PC-9 (cell line): ENCODE measurements at regions not wholly inside any gene's neighbourhood (a gene's known extent, or its start where the extent isn't known, plus 50 kb on each side); places are given as distances from the start of the nearest gene placed in this dataset.

Experiments
- EZH2 ChIP-seq: fragments of 200-600 bp; sonication (generic); IDR thresholded peaks from 2 replicates; pipeline ENCODE4 v1.8.0; 2017; ENCODE audit warnings: antibody characterized with exemption, low read depth
- TF ChIP-seq, protein P1 (sequence below): fragments of 200-600 bp; sonication (generic); conservative IDR thresholded peaks from 2 replicates; pipeline ENCODE4 v1.6.1; 2017; ENCODE audit warnings: mixed run types, antibody characterized with exemption, mild to moderate bottlenecking, moderate library complexity

- TF ChIP-seq, protein P1, sequence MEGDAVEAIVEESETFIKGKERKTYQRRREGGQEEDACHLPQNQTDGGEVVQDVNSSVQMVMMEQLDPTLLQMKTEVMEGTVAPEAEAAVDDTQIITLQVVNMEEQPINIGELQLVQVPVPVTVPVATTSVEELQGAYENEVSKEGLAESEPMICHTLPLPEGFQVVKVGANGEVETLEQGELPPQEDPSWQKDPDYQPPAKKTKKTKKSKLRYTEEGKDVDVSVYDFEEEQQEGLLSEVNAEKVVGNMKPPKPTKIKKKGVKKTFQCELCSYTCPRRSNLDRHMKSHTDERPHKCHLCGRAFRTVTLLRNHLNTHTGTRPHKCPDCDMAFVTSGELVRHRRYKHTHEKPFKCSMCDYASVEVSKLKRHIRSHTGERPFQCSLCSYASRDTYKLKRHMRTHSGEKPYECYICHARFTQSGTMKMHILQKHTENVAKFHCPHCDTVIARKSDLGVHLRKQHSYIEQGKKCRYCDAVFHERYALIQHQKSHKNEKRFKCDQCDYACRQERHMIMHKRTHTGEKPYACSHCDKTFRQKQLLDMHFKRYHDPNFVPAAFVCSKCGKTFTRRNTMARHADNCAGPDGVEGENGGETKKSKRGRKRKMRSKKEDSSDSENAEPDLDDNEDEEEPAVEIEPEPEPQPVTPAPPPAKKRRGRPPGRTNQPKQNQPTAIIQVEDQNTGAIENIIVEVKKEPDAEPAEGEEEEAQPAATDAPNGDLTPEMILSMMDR = no peak
- TF ChIP-seq EZH2 = no peak
Observed at GRCh38 chr15:79617071-79617470, 184.9 kb downstream of the MINAR1 start.
